Keratinocyte (primary cell): ENCODE measurements at regions not wholly inside any gene's neighbourhood (a gene's known extent, or its start where the extent isn't known, plus 50 kb on each side); places are given as distances from the start of the nearest gene placed in this dataset.

Experiments
- DNase-seq: peaks from one replicate; pipeline ENCODE4 v3.0.0-alpha.2; 2011; ENCODE audit warnings: low read depth, missing footprints, low spot score
- FAIRE-seq: peaks from 2 replicates; lab custom pipeline; 2011; peaks lifted over from hg19 to GRCh38; lab: Jason Lieb, UNC
- H2AFZ ChIP-seq: 2 replicates; pipeline ENCODE4 v1.6.0; 2012; ENCODE audit warnings: low read length, control low read depth, inconsistent platforms; ENCODE audit not compliant: control insufficient read depth
- H3K27ac ChIP-seq: 2 replicates; pipeline ENCODE4 v1.5.1; 2011; ENCODE audit warnings: low read length; ENCODE audit not compliant: control insufficient read depth, insufficient read depth
- H3K27me3 ChIP-seq: 3 replicates; pipeline ENCODE4 v1.6.0; 2011; ENCODE audit warnings: low read length; ENCODE audit not compliant: control insufficient read depth, insufficient read depth; ENCODE audit errors: extremely low read depth
- H3K36me3 ChIP-seq, 2 experiments: 2 replicates in 1 of 2; 3 replicates in 1 of 2; pipeline ENCODE4 v1.5.1; 2011; ENCODE audit warnings: low read length in 2 of 2, mild to moderate bottlenecking in 1 of 2; ENCODE audit not compliant: control insufficient read depth in 2 of 2, insufficient read depth in 2 of 2; ENCODE audit errors: extremely low read depth in 1 of 2
- H3K4me1 ChIP-seq: 3 replicates; pipeline ENCODE4 v1.5.1; 2011; ENCODE audit warnings: low read length; ENCODE audit not compliant: control insufficient read depth, insufficient read depth; ENCODE audit errors: extremely low read depth
- H3K4me2 ChIP-seq: 3 replicates; pipeline ENCODE4 v1.6.0; 2011; ENCODE audit warnings: low read depth, low read length; ENCODE audit not compliant: control insufficient read depth, insufficient read depth; ENCODE audit errors: extremely low read depth
- H3K4me3 ChIP-seq, 3 experiments: fragments of 200-600 bp in 1 of 3; sonication (generic) in 1 of 3; 2 replicates in 2 of 3; 3 replicates in 1 of 3; pipeline ENCODE4 v1.5.1; 2011 to 2016; ENCODE audit warnings: low read length in 3 of 3, mild to moderate bottlenecking in 3 of 3, control low read depth in 2 of 3, inconsistent platforms in 1 of 3, low read depth in 1 of 3, mixed read lengths in 1 of 3, mixed run types in 1 of 3, moderate library complexity in 1 of 3; ENCODE audit not compliant: control insufficient read depth in 2 of 3, insufficient read depth in 2 of 3; ENCODE audit errors: extremely low read depth in 1 of 3
- H3K79me2 ChIP-seq: 2 replicates; pipeline ENCODE4 v1.6.0; 2012; ENCODE audit warnings: low read length; ENCODE audit not compliant: control insufficient read depth, insufficient read depth
- H3K9ac ChIP-seq: 3 replicates; pipeline ENCODE4 v1.6.0; 2011; ENCODE audit warnings: low read length; ENCODE audit not compliant: control insufficient read depth, insufficient read depth; ENCODE audit errors: extremely low read depth
- H3K9me1 ChIP-seq: 3 replicates; pipeline ENCODE4 v1.6.0; 2011; ENCODE audit warnings: low read length; ENCODE audit not compliant: control insufficient read depth, insufficient read depth; ENCODE audit errors: extremely low read depth
- H3K9me3 ChIP-seq: 2 replicates; pipeline ENCODE4 v1.5.1; 2012; ENCODE audit warnings: low read depth, low read length; ENCODE audit not compliant: control insufficient read depth
- H4K20me1 ChIP-seq: 3 replicates; pipeline ENCODE4 v1.6.0; 2011; ENCODE audit warnings: low read length; ENCODE audit not compliant: control insufficient read depth, insufficient read depth; ENCODE audit errors: extremely low read depth
- EZH2 ChIP-seq: IDR thresholded peaks from one replicate; pipeline ENCODE4 v1.6.1; 2012; ENCODE audit warnings: inconsistent platforms, mild to moderate bottlenecking, low read length, moderate library complexity
- dilution Hi-C: fragments of 300-500 bp; cut with MboI; formaldehyde crosslinking; loops from one replicate; pipeline ENCODE4 v1.7.0; 2020; ENCODE audit warnings: low sequenced_read_pairs; ENCODE audit not compliant: extremely low pct_ligation_motif_present
- TF ChIP-seq, protein P1 (sequence below), 3 experiments: IDR thresholded peaks in 1 of 3; conservative IDR thresholded peaks in 1 of 3; optimal IDR thresholded peaks in 1 of 3; 2 replicates in 2 of 3; 3 replicates in 1 of 3; pipeline versions ENCODE3 to v1.5.1; 2011; ENCODE audit warnings: low read length in 3 of 3, mild to moderate bottlenecking in 3 of 3, moderate library complexity in 2 of 3, control low read depth in 1 of 3, inconsistent platforms in 1 of 3; ENCODE audit not compliant: insufficient read depth in 2 of 3; ENCODE audit errors: extremely low read depth in 1 of 3

- Histone ChIP-seq H3K27ac (no peak overlapping the region), H3K4me2 (no peak overlapping the region), H3K9ac (no peak overlapping the region), H3K4me3 (no peak overlapping the region), H3K27me3 (no peaks in the 10 kb centered on the region), H3K36me3 (no peaks in the 10 kb centered on the region), H3K9me3 (no peaks in the 10 kb centered on the region), H2AFZ (no peak overlapping the region), H4K20me1 (no peaks in the 10 kb centered on the region), H3K79me2 (no peaks in the 10 kb centered on the region), H3K9me1 (no peaks in the 10 kb centered on the region), H3K4me1 (peaks cover 24% of the 10 kb centered on the region)
- FAIRE-seq (no peak), DNase-seq (no peak)
- dilution Hi-C loops = no loop called here
- TF ChIP-seq EZH2 = no peak
- TF ChIP-seq, protein P1, sequence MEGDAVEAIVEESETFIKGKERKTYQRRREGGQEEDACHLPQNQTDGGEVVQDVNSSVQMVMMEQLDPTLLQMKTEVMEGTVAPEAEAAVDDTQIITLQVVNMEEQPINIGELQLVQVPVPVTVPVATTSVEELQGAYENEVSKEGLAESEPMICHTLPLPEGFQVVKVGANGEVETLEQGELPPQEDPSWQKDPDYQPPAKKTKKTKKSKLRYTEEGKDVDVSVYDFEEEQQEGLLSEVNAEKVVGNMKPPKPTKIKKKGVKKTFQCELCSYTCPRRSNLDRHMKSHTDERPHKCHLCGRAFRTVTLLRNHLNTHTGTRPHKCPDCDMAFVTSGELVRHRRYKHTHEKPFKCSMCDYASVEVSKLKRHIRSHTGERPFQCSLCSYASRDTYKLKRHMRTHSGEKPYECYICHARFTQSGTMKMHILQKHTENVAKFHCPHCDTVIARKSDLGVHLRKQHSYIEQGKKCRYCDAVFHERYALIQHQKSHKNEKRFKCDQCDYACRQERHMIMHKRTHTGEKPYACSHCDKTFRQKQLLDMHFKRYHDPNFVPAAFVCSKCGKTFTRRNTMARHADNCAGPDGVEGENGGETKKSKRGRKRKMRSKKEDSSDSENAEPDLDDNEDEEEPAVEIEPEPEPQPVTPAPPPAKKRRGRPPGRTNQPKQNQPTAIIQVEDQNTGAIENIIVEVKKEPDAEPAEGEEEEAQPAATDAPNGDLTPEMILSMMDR (optimal IDR thresholded peaks at IDR 0.05 in 1 of 3, IDR thresholded peaks at IDR 0.05 in 1 of 3, conservative IDR thresholded peaks at IDR 0.05 in 1 of 3; ENCODE audit: extremely low read depth in 1 of 3, insufficient read depth in 2 of 3, low read length in 3 of 3) = no peak
Observed at GRCh38 chr15:39333393-39333792, 247.5 kb upstream of the THBS1 start.

GRCh38 chr15:39333896-39334295 lies 247.0 kb upstream of the THBS1 start:
- Histone ChIP-seq H3K9ac (no peak overlapping the region), H3K9me1 (no peaks in the 10 kb centered on the region), H3K36me3 (no peaks in the 10 kb centered on the region), H3K4me3 (no peak overlapping the region), H2AFZ (no peak overlapping the region), H3K9me3 (no peaks in the 10 kb centered on the region), H3K4me1 (peaks cover 24% of the 10 kb centered on the region), H3K27ac (no peak overlapping the region), H3K79me2 (no peaks in the 10 kb centered on the region), H3K27me3 (no peaks in the 10 kb centered on the region), H3K4me2 (no peak overlapping the region), H4K20me1 (no peaks in the 10 kb centered on the region)
- FAIRE-seq = peak; percentile 76
- DNase-seq = no peak
- dilution Hi-C loops = no loop called here
- TF ChIP-seq, protein P1 (optimal IDR thresholded peaks at IDR 0.05 in 1 of 3, IDR thresholded peaks at IDR 0.05 in 1 of 3, conservative IDR thresholded peaks at IDR 0.05 in 1 of 3; ENCODE audit: extremely low read depth in 1 of 3, insufficient read depth in 2 of 3, low read length in 3 of 3) = no peak
- TF ChIP-seq EZH2 = no peak
